H9 (cell line): ENCODE measurements at regions not wholly inside any gene's neighbourhood (a gene's known extent, or its start where the extent isn't known, plus 50 kb on each side); places are given as distances from the start of the nearest gene placed in this dataset.

Experiments
- DNase-seq: peaks from one replicate; pipeline ENCODE4 v3.0.0-alpha.2; 2017
- H2AFZ ChIP-seq: one replicate; pipeline ENCODE4 v1.6.1; 2013; ENCODE audit warnings: mild to moderate bottlenecking, low read length, control low read depth, moderate library complexity
- H2AK5ac ChIP-seq: 2 replicates; pipeline ENCODE4 v1.6.1; 2013; ENCODE audit warnings: low read length, control low read depth, mixed read lengths; ENCODE audit not compliant: insufficient read length
- H2BK120ac ChIP-seq: one replicate; pipeline ENCODE4 v1.6.1; 2013; ENCODE audit warnings: low read depth, mild to moderate bottlenecking, low read length, control low read depth, inconsistent platforms; ENCODE audit not compliant: poor library complexity, severe bottlenecking
- H2BK12ac ChIP-seq: 2 replicates; pipeline ENCODE4 v1.6.1; 2013; ENCODE audit warnings: low read length, control low read depth, mixed read lengths, low read depth; ENCODE audit not compliant: insufficient read length
- H2BK15ac ChIP-seq: 2 replicates; pipeline ENCODE4 v1.6.1; 2013; ENCODE audit warnings: low read depth, low read length, control low read depth
- H2BK20ac ChIP-seq: one replicate; pipeline ENCODE4 v1.6.1; 2013; ENCODE audit warnings: low read depth, mild to moderate bottlenecking, low read length, control low read depth, inconsistent platforms; ENCODE audit not compliant: poor library complexity, severe bottlenecking
- H2BK5ac ChIP-seq: 2 replicates; pipeline ENCODE4 v1.6.1; 2013; ENCODE audit warnings: low read length, control low read depth, mixed read lengths; ENCODE audit not compliant: insufficient read length
- H3K14ac ChIP-seq: 2 replicates; pipeline ENCODE4 v1.6.1; 2013; ENCODE audit warnings: low read length, control low read depth; ENCODE audit not compliant: insufficient read depth
- H3K18ac ChIP-seq: 2 replicates; pipeline ENCODE4 v1.6.1; 2013; ENCODE audit warnings: low read depth, mild to moderate bottlenecking, mixed read lengths, low read length, control low read depth; ENCODE audit not compliant: insufficient read length
- H3K23ac ChIP-seq: 2 replicates; pipeline ENCODE4 v1.6.1; 2013; ENCODE audit warnings: low read length, control low read depth, mixed read lengths, low read depth; ENCODE audit not compliant: insufficient read length
- H3K23me2 ChIP-seq: 2 replicates; pipeline ENCODE4 v1.6.1; 2013; ENCODE audit warnings: low read depth, mild to moderate bottlenecking, mixed read lengths, low read length, control low read depth; ENCODE audit not compliant: insufficient read length, poor library complexity, severe bottlenecking
- H3K27ac ChIP-seq: 2 replicates; pipeline ENCODE4 v1.5.1; 2013; ENCODE audit warnings: low read length, control low read depth, mixed read lengths, low read depth; ENCODE audit not compliant: insufficient read length
- H3K27me3 ChIP-seq: 2 replicates; pipeline ENCODE4 v1.6.1; 2013; ENCODE audit warnings: low read length, control low read depth, inconsistent platforms; ENCODE audit not compliant: insufficient read depth
- H3K4ac ChIP-seq: 2 replicates; pipeline ENCODE4 v1.6.1; 2013; ENCODE audit warnings: low read depth, mild to moderate bottlenecking, control low read depth, inconsistent platforms, low read length, moderate library complexity
- H3K4me1 ChIP-seq: 2 replicates; pipeline ENCODE4 v1.6.1; 2013; ENCODE audit warnings: low read length, control low read depth, inconsistent platforms; ENCODE audit not compliant: insufficient read depth
- H3K4me2 ChIP-seq: 2 replicates; pipeline ENCODE4 v1.6.1; 2013; ENCODE audit warnings: low read length, control low read depth, mixed read lengths; ENCODE audit not compliant: insufficient read length, insufficient read depth
- H3K56ac ChIP-seq: 2 replicates; pipeline ENCODE4 v1.6.1; 2013; ENCODE audit warnings: low read depth, mild to moderate bottlenecking, mixed read lengths, low read length, control low read depth; ENCODE audit not compliant: insufficient read length
- H3K79me1 ChIP-seq: 2 replicates; pipeline ENCODE4 v1.6.1; 2013; ENCODE audit warnings: low read depth, mild to moderate bottlenecking, moderate library complexity, low read length, control low read depth, inconsistent platforms; ENCODE audit not compliant: insufficient read depth, poor library complexity, severe bottlenecking
- H3K79me2 ChIP-seq: 2 replicates; pipeline ENCODE4 v1.6.1; 2013; ENCODE audit warnings: low read length, control low read depth, inconsistent platforms; ENCODE audit not compliant: insufficient read depth
- H3K9ac ChIP-seq: 2 replicates; pipeline ENCODE4 v1.6.1; 2013; ENCODE audit warnings: low read length, control low read depth, mixed read lengths; ENCODE audit not compliant: insufficient read length; ENCODE audit errors: extremely low read depth
- H3K9me3 ChIP-seq: one replicate; pipeline ENCODE4 v1.6.1; 2013; ENCODE audit warnings: low read depth, low read length, inconsistent platforms; ENCODE audit not compliant: control insufficient read depth
- H3T11ph ChIP-seq: one replicate; pipeline ENCODE4 v1.6.1; 2013; ENCODE audit warnings: mild to moderate bottlenecking, low read length, control low read depth, inconsistent platforms
- H4K20me1 ChIP-seq: one replicate; pipeline ENCODE4 v1.6.1; 2013; ENCODE audit not compliant: control insufficient read depth, insufficient read length, insufficient read depth
- H4K5ac ChIP-seq: 2 replicates; pipeline ENCODE4 v1.6.1; 2013; ENCODE audit warnings: low read depth, mild to moderate bottlenecking, mixed read lengths, low read length, control low read depth; ENCODE audit not compliant: insufficient read length
- H4K8ac ChIP-seq: replicated peaks from 2 replicates; pipeline ENCODE4 v1.6.1; 2013; ENCODE audit warnings: low read length, control low read depth, mixed read lengths, low read depth; ENCODE audit not compliant: insufficient read length
- H4K91ac ChIP-seq: 2 replicates; pipeline ENCODE4 v1.6.1; 2013; ENCODE audit warnings: low read depth, mild to moderate bottlenecking, moderate library complexity, mixed read lengths, low read length, control low read depth; ENCODE audit not compliant: insufficient read length
- H3K27ac Mint-ChIP-seq, 3 experiments: 2 replicates in 2 of 3; 3 replicates in 1 of 3; pipeline ENCODE4 v1.8.0; 2020 to 2021; ENCODE audit warnings: mixed read lengths in 3 of 3, mild to moderate bottlenecking in 1 of 3, moderate library complexity in 1 of 3
- H3K27me3 Mint-ChIP-seq: 2 replicates; pipeline ENCODE4 v1.8.0; 2021; ENCODE audit warnings: low read depth, mild to moderate bottlenecking, moderate library complexity, mixed read lengths
- H3K36me3 Mint-ChIP-seq, 3 experiments: 2 replicates in 2 of 3; 3 replicates in 1 of 3; pipeline ENCODE4 v1.8.0; 2020 to 2021; ENCODE audit warnings: low read depth in 3 of 3, mixed read lengths in 3 of 3; ENCODE audit not compliant: insufficient read depth in 1 of 3
- H3K4me1 Mint-ChIP-seq, 2 experiments: 2 replicates each; pipeline ENCODE4 v1.8.0; 2020; ENCODE audit warnings: mixed read lengths in 2 of 2
- H3K4me3 Mint-ChIP-seq, 2 experiments: 2 replicates in 1 of 2; 3 replicates in 1 of 2; pipeline ENCODE4 v1.8.0; 2020 to 2021; ENCODE audit warnings: mild to moderate bottlenecking in 2 of 2, mixed read lengths in 2 of 2, moderate library complexity in 1 of 2
- H3K9me3 Mint-ChIP-seq, 2 experiments: 2 replicates in 1 of 2; 3 replicates in 1 of 2; pipeline ENCODE4 v1.8.0; 2020; ENCODE audit warnings: mild to moderate bottlenecking in 2 of 2, mixed read lengths in 2 of 2, moderate library complexity in 1 of 2
- CTCF ChIP-seq: fragments of 200-600 bp; sonication (generic); conservative IDR thresholded peaks from 3 replicates; pipeline ENCODE4 v1.8.0; 2021; ENCODE audit warnings: antibody characterized with exemption, mild to moderate bottlenecking
- WGBS: extraction: QIAGEN DNeasy Blood & Tissue Kit; methylation state at CpG from one replicate; pipeline ENCODE4 v1.1.7; 2013; ENCODE audit warnings: missing lambda C conversion rate, low lambda C conversion rate, mixed read lengths; ENCODE audit not compliant: insufficient read length; ENCODE audit errors: extremely low coverage; 5-methylcytosine and 5-hydroxymethylcytosine counted together

- Mint-ChIP-seq H3K4me1 (peaks cover 4% of the 10 kb centered on the region in 2 experiments; a peak in 3 of 4 replicates), H3K27me3 (no peaks in the 10 kb centered on the region), H3K36me3 (no peaks in the 10 kb centered on the region; a peak in 1 of 7 replicates), H3K27ac (no peak overlapping the region), H3K9me3 (peaks cover 8 to 10% of the 10 kb centered on the region in 2 experiments; a peak in 4 of 5 replicates), H3K4me3 (no peak overlapping the region)
- H3K23me2 ChIP-seq, result no peaks in the 10 kb centered on the region
- no peak overlapping the region for H2BK5ac ChIP-seq
- H3K9ac ChIP-seq, result no peak overlapping the region
- no peak overlapping the region for H3K4me2 ChIP-seq
- no peak overlapping the region for H3K4ac ChIP-seq
- no peak overlapping the region for H2BK120ac ChIP-seq
- H3K14ac ChIP-seq, result no peak overlapping the region
- no peak overlapping the region for H2AK5ac ChIP-seq
- no peaks in the 10 kb centered on the region for H3K9me3 ChIP-seq
- H3K56ac ChIP-seq, result no peak overlapping the region
- H2BK15ac ChIP-seq, result no peak overlapping the region
- H3K18ac ChIP-seq, result no peak overlapping the region
- H3K79me1 ChIP-seq, result no peaks in the 10 kb centered on the region
- no peak overlapping the region for H2BK12ac ChIP-seq
- no peak overlapping the region for H2BK20ac ChIP-seq
- no CpG with 5 or more reads among the region's 1 CpG for WGBS
- H4K8ac ChIP-seq, result no peak overlapping the region
- no peak overlapping the region for H3K27ac ChIP-seq
- no peak overlapping the region for H2AFZ ChIP-seq
- H4K5ac ChIP-seq, result no peak overlapping the region
- no peaks in the 10 kb centered on the region for H3K79me2 ChIP-seq
- H3K27me3 ChIP-seq, result no peaks in the 10 kb centered on the region
- TF ChIP-seq CTCF, result no peak
- no peak overlapping the region for H4K91ac ChIP-seq
- H3T11ph ChIP-seq, result no peak overlapping the region
- no peak for DNase-seq
- H3K4me1 ChIP-seq, result no peaks in the 10 kb centered on the region
- H4K20me1 ChIP-seq, result no peaks in the 10 kb centered on the region
- no peak overlapping the region for H3K23ac ChIP-seq
These were observed 1053.5 kb upstream of the FAM98A start for GRCh38 chr2:34652636-34653035.
